Transverse colon (tissue), 3 donors: ENCODE measurements at regions not wholly inside any gene's neighbourhood (a gene's known extent, or its start where the extent isn't known, plus 50 kb on each side); places are given as distances from the start of the nearest gene placed in this dataset.

Experiments used
- POLR2A ChIP-seq: fragments of 450-650 bp; IDR thresholded peaks from one replicate; pipeline ENCODE4 v1.6.1; 2016; ENCODE audit warnings: antibody characterized with exemption, mild to moderate bottlenecking, moderate library complexity
- POLR2AphosphoS5 ChIP-seq, 3 donors: sonication (generic); formaldehyde crosslinking; IDR thresholded peaks; one replicate each; pipeline ENCODE4 v1.6.1; 2016; ENCODE audit warnings: antibody characterized with exemption in 3 of 3

GRCh38 chr3:177418787-177419186, 221.5 kb upstream of the TBL1XR1 start:
- TF ChIP-seq POLR2AphosphoS5 (IDR thresholded peaks at IDR 0.05) (no peak), POLR2A (no peak)
